ENCODE measurements at regions not wholly inside any gene's neighbourhood (a gene's known extent, or its start where the extent isn't known, plus 50 kb on each side); places are given as distances from the start of the nearest gene placed in this dataset.
A peak's percentile ranks its signal among the peaks of the same experiment; 100 is the strongest.
"Not testable (repeated sequence)": the region's sequence is repeated elsewhere in the genome, so short reads cannot be mapped to it uniquely, and the experiment has no call there.

DNA sequence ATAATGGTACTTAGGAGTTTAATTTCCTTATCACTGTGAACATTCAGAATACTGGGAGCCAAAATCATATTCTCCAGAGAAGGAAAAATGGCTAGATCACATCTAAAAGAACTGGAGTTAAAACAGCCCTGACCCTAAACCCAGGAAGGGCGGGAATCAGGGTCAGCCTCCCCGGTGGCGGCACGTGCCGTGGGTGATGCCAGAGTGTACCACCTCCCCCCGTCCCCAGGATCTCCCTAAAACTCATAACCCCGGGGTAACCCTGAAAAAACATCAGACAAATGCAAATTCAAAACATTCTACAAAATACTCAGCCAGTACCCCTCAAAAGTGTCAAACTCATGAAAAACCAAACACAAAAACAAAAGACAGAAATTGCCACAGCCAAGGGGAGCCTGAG lies 148.3 kb downstream of the DLL1 start:
- DNase-seq (ENCODE audit: extremely low spot score, unreplicated experiment) = peak; percentile 48
- H3K9me3 Mint-ChIP-seq (ENCODE audit: unreplicated experiment) = peaks cover 29% of the 10 kb centered on the region

DNA sequence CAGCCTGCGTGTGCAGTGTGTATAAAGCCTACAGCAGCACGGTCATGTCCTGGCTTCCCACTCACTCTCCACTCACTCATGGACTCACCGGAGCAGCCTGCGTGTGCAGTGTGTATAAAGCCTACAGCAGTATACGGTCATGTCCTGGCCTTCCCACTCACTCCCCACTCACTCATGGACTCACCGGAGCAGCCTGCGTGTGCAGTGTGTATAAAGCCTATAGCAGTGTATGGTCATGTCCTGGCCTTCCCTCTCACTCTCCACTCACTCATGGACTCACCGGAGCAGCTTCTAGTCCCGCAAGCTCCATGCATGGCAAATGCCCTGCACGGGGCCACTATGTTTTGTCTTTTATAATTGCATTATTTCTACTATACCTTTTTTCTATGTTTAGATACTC lies 149.8 kb downstream of the DLL1 start:
- DNase-seq (ENCODE audit: extremely low spot score, unreplicated experiment) = peak; percentile 70
- H3K36me3 Mint-ChIP-seq (ENCODE audit: unreplicated experiment); H3K27ac Mint-ChIP-seq (ENCODE audit: unreplicated experiment); H3K4me1 Mint-ChIP-seq (ENCODE audit: unreplicated experiment); H3K4me3 Mint-ChIP-seq (ENCODE audit: unreplicated experiment); H3K27me3 Mint-ChIP-seq (ENCODE audit: unreplicated experiment): not testable (repeated sequence)
- peaks cover 29% of the 10 kb centered on the region for H3K9me3 Mint-ChIP-seq (ENCODE audit: unreplicated experiment)

More for the DNA sequence above, 148.3 kb downstream of the DLL1 start:
- Mint-ChIP-seq H3K36me3 (ENCODE audit: unreplicated experiment) (no peaks in the 10 kb centered on the region), H3K4me3 (ENCODE audit: unreplicated experiment) (no peak overlapping the region), H3K27ac (ENCODE audit: unreplicated experiment) (no peak overlapping the region), H3K4me1 (ENCODE audit: unreplicated experiment) (no peaks in the 10 kb centered on the region), H3K27me3 (ENCODE audit: unreplicated experiment) (no peaks in the 10 kb centered on the region)
- no peak for TF ChIP-seq CTCF (IDR thresholded peaks at IDR 0.05)

GRCh38 chr6:170140129-170140528 lies 150.7 kb downstream of the DLL1 start:
- Mint-ChIP-seq H3K36me3 (ENCODE audit: unreplicated experiment) (no peaks in the 10 kb centered on the region), H3K4me3 (ENCODE audit: unreplicated experiment) (no peak overlapping the region), H3K9me3 (ENCODE audit: unreplicated experiment) (peaks cover 24% of the 10 kb centered on the region), H3K27me3 (ENCODE audit: unreplicated experiment) (no peaks in the 10 kb centered on the region), H3K27ac (ENCODE audit: unreplicated experiment) (no peak overlapping the region), H3K4me1 (ENCODE audit: unreplicated experiment) (no peaks in the 10 kb centered on the region)
- peak; percentile 36 for DNase-seq (ENCODE audit: extremely low spot score, unreplicated experiment)
- no peak for TF ChIP-seq CTCF (IDR thresholded peaks at IDR 0.05)

DNA sequence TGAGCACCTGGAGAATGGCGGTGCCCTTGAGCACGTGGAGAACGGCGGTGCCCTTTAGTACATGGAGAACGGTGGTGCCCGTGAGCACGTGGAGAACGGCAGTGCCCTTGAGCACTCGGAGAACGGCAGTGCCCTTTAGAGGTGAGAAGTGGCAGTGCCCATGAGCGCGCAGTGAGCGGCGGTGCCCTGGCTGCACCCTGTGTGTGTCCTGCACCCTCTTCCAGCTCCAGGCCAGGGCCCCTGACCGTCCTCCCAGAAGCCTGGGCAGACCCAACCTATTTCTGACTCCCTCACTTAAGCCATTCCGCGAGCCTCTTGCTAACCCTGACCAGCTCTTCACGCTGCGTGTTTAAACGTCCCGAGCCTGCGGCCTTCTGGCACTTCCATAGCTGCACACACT lies 151.3 kb downstream of the DLL1 start:
- Mint-ChIP-seq H3K9me3 (ENCODE audit: unreplicated experiment) (peaks cover 21% of the 10 kb centered on the region), H3K27ac (ENCODE audit: unreplicated experiment) (no peak overlapping the region), H3K4me1 (ENCODE audit: unreplicated experiment) (no peaks in the 10 kb centered on the region), H3K27me3 (ENCODE audit: unreplicated experiment) (no peaks in the 10 kb centered on the region), H3K4me3 (ENCODE audit: unreplicated experiment) (no peak overlapping the region), H3K36me3 (ENCODE audit: unreplicated experiment) (no peaks in the 10 kb centered on the region)
- peak; percentile 80 for DNase-seq (ENCODE audit: extremely low spot score, unreplicated experiment)
- no peak for TF ChIP-seq CTCF (IDR thresholded peaks at IDR 0.05)

- not testable (repeated sequence) for H3K27ac Mint-ChIP-seq (ENCODE audit: unreplicated experiment); H3K36me3 Mint-ChIP-seq (ENCODE audit: unreplicated experiment)
Measured at GRCh38 chr6:170139046-170139445, 151.8 kb downstream of the DLL1 start.

DNA sequence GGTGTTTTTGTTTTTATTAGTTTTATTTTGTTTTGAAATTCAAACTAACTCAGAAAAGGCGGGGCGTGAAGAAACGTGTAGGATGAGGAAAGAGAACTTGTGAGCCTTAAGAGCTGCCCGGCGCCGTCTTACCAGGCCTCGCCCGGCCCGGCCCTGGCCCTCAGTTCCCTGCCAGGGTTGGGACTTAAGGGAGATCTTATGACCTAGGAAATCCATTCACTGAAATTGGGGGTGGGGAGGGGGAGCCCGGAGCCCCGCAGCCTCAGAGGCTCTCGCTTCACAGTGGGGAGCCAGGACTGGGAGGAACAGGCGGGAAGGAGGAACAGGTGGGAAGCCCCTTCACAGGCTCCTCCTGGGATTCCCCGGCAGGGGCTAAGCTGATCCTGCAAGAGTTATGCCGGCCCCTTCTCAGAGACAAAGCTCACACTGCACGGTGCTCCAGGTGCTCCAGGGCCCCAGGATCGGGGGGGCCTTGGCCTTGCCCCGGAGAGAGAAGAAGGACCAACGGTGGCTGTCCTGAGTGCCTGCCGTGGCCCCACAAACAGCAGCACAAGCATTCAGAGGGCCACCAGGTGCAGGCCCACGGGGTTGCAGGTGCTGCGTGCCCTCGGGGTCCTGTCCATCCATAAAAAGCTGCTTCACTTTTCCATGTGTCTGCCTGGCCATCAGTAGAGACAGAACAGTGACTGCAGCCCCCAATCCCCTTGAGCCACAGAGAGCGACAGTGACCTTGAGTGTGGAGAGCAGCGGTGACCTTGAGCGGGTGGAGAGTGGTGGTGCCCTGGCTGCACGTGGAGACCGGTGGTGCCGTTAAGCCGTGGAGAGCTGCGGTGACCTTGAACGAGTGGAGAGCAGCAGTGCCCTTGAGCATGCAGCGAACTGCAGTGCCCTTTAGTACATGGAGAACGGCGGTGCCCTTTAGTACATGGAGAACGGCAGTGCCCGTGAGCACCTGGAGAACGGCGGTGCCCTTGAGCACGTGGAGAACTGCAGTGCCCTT lies 152.7 kb downstream of the DLL1 start:
- Mint-ChIP-seq H3K27me3 (ENCODE audit: unreplicated experiment) (no peaks in the 10 kb centered on the region), H3K9me3 (ENCODE audit: unreplicated experiment) (peaks cover 19% of the 10 kb centered on the region), H3K27ac (ENCODE audit: unreplicated experiment) (no peak overlapping the region), H3K36me3 (ENCODE audit: unreplicated experiment) (no peaks in the 10 kb centered on the region), H3K4me1 (ENCODE audit: unreplicated experiment) (no peaks in the 10 kb centered on the region), H3K4me3 (ENCODE audit: unreplicated experiment) (no peak overlapping the region)
- no peak for TF ChIP-seq CTCF (IDR thresholded peaks at IDR 0.05)
- peak; percentile 78 for DNase-seq (ENCODE audit: extremely low spot score, unreplicated experiment)

More at GRCh38 chr6:170139046-170139445, 151.8 kb downstream of the DLL1 start:
- not testable (repeated sequence) for H3K4me1 Mint-ChIP-seq (ENCODE audit: unreplicated experiment); H3K4me3 Mint-ChIP-seq (ENCODE audit: unreplicated experiment); H3K27me3 Mint-ChIP-seq (ENCODE audit: unreplicated experiment)
- peaks cover 21% of the 10 kb centered on the region for H3K9me3 Mint-ChIP-seq (ENCODE audit: unreplicated experiment)
- DNase-seq (ENCODE audit: extremely low spot score, unreplicated experiment) = peak; percentile 40

All from osteocyte (in vitro differentiated cells).